OCI-LY3 (cell line): ENCODE measurements at regions not wholly inside any gene's neighbourhood (a gene's known extent, or its start where the extent isn't known, plus 50 kb on each side); places are given as distances from the start of the nearest gene placed in this dataset.

Experiments
- CTCF ChIP-seq: fragments of 200-600, 300-600 bp; sonication (generic); IDR thresholded peaks from 2 replicates; pipeline ENCODE4 v1.5.1; 2014; ENCODE audit warnings: antibody characterized with exemption, low read length, low read depth
- EZH2phosphoT487 ChIP-seq: fragments of 200-600 bp; shearing (Covaris generic); IDR thresholded peaks from 2 replicates; pipeline ENCODE4 v1.6.1; 2018; ENCODE audit warnings: antibody characterized with exemption, mixed run types, low read depth

DNA sequence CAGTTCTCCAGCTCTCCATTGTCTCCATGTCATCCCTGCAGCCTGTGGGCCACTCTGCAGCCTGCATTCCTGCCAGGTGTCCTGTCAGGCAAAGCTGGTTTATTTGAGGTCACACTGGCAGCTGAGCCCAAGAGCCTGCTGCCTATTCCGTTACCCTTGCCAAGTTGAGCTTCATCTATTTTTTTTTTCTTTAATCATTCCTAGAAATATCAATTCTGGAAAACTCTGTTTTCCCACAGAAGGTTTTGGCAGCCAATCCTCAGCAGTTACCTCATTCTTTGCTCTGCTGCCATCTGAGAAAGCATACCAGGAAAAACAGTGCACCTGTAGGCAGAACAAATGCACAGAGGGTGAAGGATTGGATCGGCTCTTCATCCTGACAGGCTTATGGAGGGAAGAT, 411.0 kb upstream of the ACVR2A start:
- TF ChIP-seq CTCF = no peak
- no peak for TF ChIP-seq EZH2phosphoT487
